HCT116 (cell line): ENCODE measurements at regions not wholly inside any gene's neighbourhood (a gene's known extent, or its start where the extent isn't known, plus 50 kb on each side); places are given as distances from the start of the nearest gene placed in this dataset.

ENCODE experiments used
- ATAC-seq: fragments of 200-7000 bp; cut with Tn5 transposase; 2 replicates; pipeline ENCODE4 v1.9.1; 2020; ENCODE audit warnings: mild to moderate bottlenecking, moderate library complexity
- BruUV-seq: library from RNA; stranded (reverse); fragments of 400-500 nt; replicated peaks from 2 replicates; lab custom pipeline; 2021; lab: Mats Ljungman, UMichigan
- CTCF ChIA-PET: fragments of 300-600 bp; sonication (Branson Sonifier 250); formaldehyde crosslinking; loops from one replicate; lab custom pipeline; 2021; ENCODE audit warnings: antibody characterized with exemption; lab: Charles Lee
- POLR2A ChIA-PET: fragments of 300-600, 350-600 bp; sonication (Branson Sonifier 250); formaldehyde crosslinking; loops from one replicate; lab custom pipeline; 2021; ENCODE audit warnings: antibody characterized with exemption; lab: Charles Lee
- RAD21 ChIA-PET, 2 experiments: fragments of 300-600 bp; sonication (Branson Sonifier 250); formaldehyde crosslinking; loops; one replicate each; lab custom pipeline; 2023; ENCODE audit warnings: low total read pairs in 2 of 2; ENCODE audit not compliant: uncharacterized antibody in 2 of 2, unreplicated experiment in 2 of 2, low non-redundant PET in 1 of 2; lab: Charles Lee
- DNase-seq: peaks from one replicate; pipeline ENCODE4 v3.0.0-alpha.2; 2010; ENCODE audit warnings: low read depth, low spot score
- H2AFZ ChIP-seq: fragments of 200-600 bp; shearing (Covaris generic), sonication (generic); 2 replicates; pipeline ENCODE4 v1.6.1; 2017; ENCODE audit warnings: low read depth, mixed run types, mixed read lengths, antibody characterized with exemption, low read length; ENCODE audit not compliant: poor library complexity, severe bottlenecking
- H3K27ac ChIP-seq: 2 replicates; pipeline ENCODE4 v1.5.1; 2012; ENCODE audit warnings: low read depth, low read length
- H3K27me3 ChIP-seq: fragments of 200-600 bp; sonication (generic); 2 replicates; pipeline ENCODE4 v1.6.1; 2016; ENCODE audit warnings: mixed run types, low read length, mixed read lengths; ENCODE audit not compliant: insufficient read depth
- H3K36me3 ChIP-seq, 2 experiments: fragments of 200-500 bp in 1 of 2; fragments of 200-600 bp in 1 of 2; sonication (Bioruptor generic) in 1 of 2; sonication (generic) in 1 of 2; 2 replicates each; pipeline versions ENCODE4 v1.5.1 to v1.6.1; 2014 to 2016; ENCODE audit warnings: low read length in 2 of 2, inconsistent platforms in 1 of 2, mixed read lengths in 1 of 2, mixed run types in 1 of 2; ENCODE audit not compliant: insufficient read depth in 2 of 2, control insufficient read depth in 1 of 2
- H3K4me1 ChIP-seq, 2 experiments: fragments of 200-600 bp in 1 of 2; sonication (generic) in 1 of 2; 2 replicates each; pipeline versions ENCODE4 v1.5.1 to v1.6.1; 2012 to 2017; ENCODE audit warnings: low read length in 2 of 2, inconsistent platforms in 1 of 2, mild to moderate bottlenecking in 1 of 2, mixed read lengths in 1 of 2, mixed run types in 1 of 2, moderate library complexity in 1 of 2; ENCODE audit not compliant: insufficient read depth in 2 of 2, control insufficient read depth in 1 of 2
- H3K4me2 ChIP-seq: fragments of 200-600 bp; sonication (generic); 2 replicates; pipeline ENCODE4 v1.6.1; 2017; ENCODE audit warnings: mixed run types, low read length, mixed read lengths
- H3K4me3 ChIP-seq, 2 experiments: fragments of 200-600 bp in 1 of 2; sonication (generic) in 1 of 2; replicated peaks in 1 of 2; 2 replicates each; pipeline ENCODE4 v1.5.1; 2011 to 2016; ENCODE audit warnings: low read length in 2 of 2, control low read depth in 1 of 2, low read depth in 1 of 2, mild to moderate bottlenecking in 1 of 2, mixed read lengths in 1 of 2, mixed run types in 1 of 2
- H3K79me2 ChIP-seq: fragments of 200-600 bp; sonication (generic); 2 replicates; pipeline ENCODE4 v1.6.1; 2017; ENCODE audit warnings: mild to moderate bottlenecking, mixed run types, low read length, moderate library complexity, mixed read lengths; ENCODE audit not compliant: insufficient read depth
- H3K9ac ChIP-seq: fragments of 200-600 bp; sonication (generic); 2 replicates; pipeline ENCODE4 v1.6.1; 2016; ENCODE audit warnings: low read length, mixed read lengths
- H3K9me2 ChIP-seq: fragments of 200-600 bp; sonication (generic), shearing (Covaris generic); 2 replicates; pipeline ENCODE4 v1.6.1; 2017; ENCODE audit warnings: mixed run types, mild to moderate bottlenecking, moderate library complexity; ENCODE audit not compliant: insufficient read depth
- H3K9me3 ChIP-seq, 2 experiments: fragments of 200-500 bp in 1 of 2; fragments of 200-600 bp in 1 of 2; sonication (Bioruptor generic) in 1 of 2; sonication (generic) in 1 of 2; 2 replicates each; pipeline ENCODE4 v1.6.1; 2014 to 2017; ENCODE audit warnings: low read length in 2 of 2, mixed read lengths in 2 of 2, inconsistent platforms in 1 of 2, low read depth in 1 of 2, mild to moderate bottlenecking in 1 of 2, mixed run types in 1 of 2, moderate library complexity in 1 of 2; ENCODE audit not compliant: control insufficient read depth in 1 of 2, insufficient read depth in 1 of 2
- H4K20me1 ChIP-seq: fragments of 200-600 bp; sonication (generic), shearing (Covaris generic); 2 replicates; pipeline ENCODE4 v1.6.1; 2017; ENCODE audit warnings: mixed run types, mild to moderate bottlenecking, moderate library complexity; ENCODE audit not compliant: insufficient read depth
- CEBPB ChIP-seq: IDR thresholded peaks from 2 replicates; pipeline ENCODE4 v1.6.1; 2012; ENCODE audit warnings: low read depth
- CTCF ChIP-seq, 3 experiments: fragments of 200-600 bp in 1 of 3; sonication (generic) in 1 of 3; IDR thresholded peaks in 2 of 3; conservative IDR thresholded peaks in 1 of 3; 2 replicates each; pipeline ENCODE4 v1.5.1; 2012 to 2017; ENCODE audit warnings: low read depth in 2 of 3, low read length in 2 of 3, antibody characterized with exemption in 1 of 3, borderline replicate concordance in 1 of 3, control low read depth in 1 of 3, mild to moderate bottlenecking in 1 of 3, mixed read lengths in 1 of 3, mixed run types in 1 of 3, moderate library complexity in 1 of 3; ENCODE audit not compliant: insufficient read depth in 1 of 3
- FOSL1 ChIP-seq: IDR thresholded peaks from 2 replicates; pipeline ENCODE4 v1.6.1; 2012; ENCODE audit warnings: low read depth
- JUND ChIP-seq: IDR thresholded peaks from 2 replicates; pipeline ENCODE4 v1.6.1; 2012
- MAX ChIP-seq: IDR thresholded peaks from 2 replicates; pipeline ENCODE4 v1.6.1; 2012
- POLR2A ChIP-seq: IDR thresholded peaks from 2 replicates; pipeline ENCODE4 v1.7.0; 2011; ENCODE audit warnings: borderline replicate concordance; ENCODE audit not compliant: insufficient read depth, insufficient read length; ENCODE audit errors: extremely low read depth
- POLR2AphosphoS5 ChIP-seq: IDR thresholded peaks from 2 replicates; pipeline ENCODE4 v1.6.1; 2011; ENCODE audit warnings: mild to moderate bottlenecking, low read depth, low read length, moderate library complexity
- RAD21 ChIP-seq: IDR thresholded peaks from 2 replicates; pipeline ENCODE4 v1.6.1; 2012; ENCODE audit warnings: low read depth, mild to moderate bottlenecking
- SIN3A ChIP-seq: IDR thresholded peaks from 2 replicates; pipeline ENCODE4 v1.6.1; 2012; ENCODE audit warnings: low read depth
- SRF ChIP-seq: IDR thresholded peaks from 2 replicates; pipeline ENCODE4 v1.6.1; 2012; ENCODE audit warnings: low read depth
- YY1 ChIP-seq: IDR thresholded peaks from 2 replicates; pipeline ENCODE4 v1.6.1; 2011; ENCODE audit warnings: low read length, low read depth, moderate library complexity, mild to moderate bottlenecking; ENCODE audit not compliant: insufficient replicate concordance; ENCODE audit errors: extremely low read depth
- ZFX ChIP-seq: fragments of 450-650 bp; IDR thresholded peaks from 2 replicates; pipeline ENCODE4 v1.6.1; 2017
- intact Hi-C: fragments of 100-400 bp; cut with micrococcal nuclease; formaldehyde crosslinking; loops from 2 replicates; pipeline ENCODE4 v1.10.0; 2022
- TF ChIP-seq, protein P1 (sequence below): IDR thresholded peaks from 2 replicates; pipeline ENCODE4 v1.6.1; 2011; ENCODE audit warnings: mild to moderate bottlenecking, low read length, moderate library complexity; ENCODE audit not compliant: insufficient replicate concordance; ENCODE audit errors: extremely low read depth

DNA sequence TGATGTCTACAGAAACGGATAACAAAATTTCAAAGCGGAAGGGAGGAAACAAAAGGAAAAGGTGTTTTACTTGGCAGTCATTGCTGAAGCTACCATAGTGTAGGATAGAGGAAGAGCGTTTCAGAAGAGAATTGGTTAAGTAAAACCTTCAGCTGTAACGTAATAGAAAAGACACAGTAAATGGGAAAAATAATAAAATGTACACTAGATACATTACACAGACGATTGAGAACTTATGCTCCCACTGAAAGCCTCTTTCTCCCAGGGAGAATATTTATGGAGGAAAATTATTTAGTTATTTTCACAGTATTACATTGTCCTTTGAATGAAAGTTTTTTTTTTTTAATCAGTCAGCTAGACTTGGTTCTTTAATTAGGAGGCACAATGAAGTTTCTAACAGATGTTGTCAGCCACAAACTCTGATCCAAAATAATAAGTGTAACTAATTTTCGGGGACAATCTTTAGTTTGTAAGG, 90.7 kb upstream of the PRDM1 start:
- CTCF ChIA-PET, result interaction anchor here (0.6 kb wide), 1 partner anchor 19 kb away, joined by 4 read pairs; no protein-coding TSS in a partner anchor
- H2AFZ ChIP-seq, result peak overlapping the region; percentile 93
- H3K9me2 ChIP-seq, result no peaks in the 10 kb centered on the region
- BruUV-seq, result no TSS peak
- H3K36me3 ChIP-seq, result no peaks in the 10 kb centered on the region
- H3K27ac ChIP-seq, result no peak overlapping the region
- H4K20me1 ChIP-seq, result no peaks in the 10 kb centered on the region
- no peak for TF ChIP-seq FOSL1
- TF ChIP-seq, protein P1, sequence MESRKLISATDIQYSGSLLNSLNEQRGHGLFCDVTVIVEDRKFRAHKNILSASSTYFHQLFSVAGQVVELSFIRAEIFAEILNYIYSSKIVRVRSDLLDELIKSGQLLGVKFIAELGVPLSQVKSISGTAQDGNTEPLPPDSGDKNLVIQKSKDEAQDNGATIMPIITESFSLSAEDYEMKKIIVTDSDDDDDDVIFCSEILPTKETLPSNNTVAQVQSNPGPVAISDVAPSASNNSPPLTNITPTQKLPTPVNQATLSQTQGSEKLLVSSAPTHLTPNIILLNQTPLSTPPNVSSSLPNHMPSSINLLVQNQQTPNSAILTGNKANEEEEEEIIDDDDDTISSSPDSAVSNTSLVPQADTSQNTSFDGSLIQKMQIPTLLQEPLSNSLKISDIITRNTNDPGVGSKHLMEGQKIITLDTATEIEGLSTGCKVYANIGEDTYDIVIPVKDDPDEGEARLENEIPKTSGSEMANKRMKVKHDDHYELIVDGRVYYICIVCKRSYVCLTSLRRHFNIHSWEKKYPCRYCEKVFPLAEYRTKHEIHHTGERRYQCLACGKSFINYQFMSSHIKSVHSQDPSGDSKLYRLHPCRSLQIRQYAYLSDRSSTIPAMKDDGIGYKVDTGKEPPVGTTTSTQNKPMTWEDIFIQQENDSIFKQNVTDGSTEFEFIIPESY, result no peak
- TF ChIP-seq SIN3A, result no peak
- TF ChIP-seq CEBPB, result no peak
- no peak for TF ChIP-seq CTCF (IDR thresholded peaks at IDR 0.05 in 2 of 3, conservative IDR thresholded peaks at IDR 0.05 in 1 of 3; ENCODE audit: borderline replicate concordance in 1 of 3, insufficient read depth in 1 of 3, low read depth in 2 of 3, low read length in 2 of 3)
- no peak for TF ChIP-seq JUND
- no peak for TF ChIP-seq MAX
- TF ChIP-seq POLR2A, result no peak
- no peak for TF ChIP-seq ZFX
- TF ChIP-seq YY1, result no peak
- no peak for TF ChIP-seq SRF
- no peak for TF ChIP-seq RAD21
- no peak for TF ChIP-seq POLR2AphosphoS5
- DNase-seq (no peak), ATAC-seq (peak; percentile 40)
- H3K4me2 ChIP-seq, result peak overlapping the region; percentile 79
- intact Hi-C loops, result loop anchor here (10.0 kb wide), 1 partner anchor 261 kb away; no protein-coding TSS in a partner anchor
- no peaks in the 10 kb centered on the region for H3K79me2 ChIP-seq
- no peaks in the 10 kb centered on the region for H3K27me3 ChIP-seq
- H3K4me1 ChIP-seq, result peaks cover 0 to 34% of the 10 kb centered on the region in 2 experiments; a peak in 2 of 4 replicates
- H3K4me3 ChIP-seq, result peak overlapping the region; percentile 53 to 55
- RAD21 ChIA-PET, result no interaction called here
- POLR2A ChIA-PET, result no interaction called here
- no peaks in the 10 kb centered on the region for H3K9me3 ChIP-seq
- peak overlapping the region; percentile 23 for H3K9ac ChIP-seq
